ENCODE measurements at regions not wholly inside any gene's neighbourhood (a gene's known extent, or its start where the extent isn't known, plus 50 kb on each side); places are given as distances from the start of the nearest gene placed in this dataset.

- Histone ChIP-seq H3K9me3 (replicated peaks; ENCODE audit: control insufficient read depth, insufficient read depth, low read length) (no peaks in the 10 kb centered on the region; the same call in 1 of the 3 replicates), H3K9ac (ENCODE audit: control insufficient read depth, insufficient read depth, low read length) (no peak overlapping the region), H3K27ac (ENCODE audit: control insufficient read depth, insufficient read depth) (no peak overlapping the region), H3K4me2 (ENCODE audit: control insufficient read depth, insufficient read depth) (no peak overlapping the region), H3K27me3 (replicated peaks in 1 of 2; ENCODE audit: control insufficient read depth in 2 of 2, insufficient read depth in 2 of 2, low read length in 1 of 2) (no peaks in the 10 kb centered on the region), H3K4me3 (no peak overlapping the region), H4K20me1 (ENCODE audit: control insufficient read depth, insufficient read depth) (no peaks in the 10 kb centered on the region), H3K36me3 (ENCODE audit: control insufficient read depth in 2 of 2, insufficient read depth in 2 of 2, low read length in 1 of 2) (no peaks in the 10 kb centered on the region), H3K79me2 (ENCODE audit: control insufficient read depth, insufficient read depth, low read length) (no peaks in the 10 kb centered on the region), H2AFZ (ENCODE audit: control insufficient read depth, low read depth, low read length) (no peak overlapping the region), H3K4me1 (ENCODE audit: control insufficient read depth, insufficient read depth, low read length) (peaks cover 6% of the 10 kb centered on the region; the same call in 1 of the 2 replicates)
- 55% methylated on average over 4 of the region's 4 CpGs for WGBS (ENCODE audit: insufficient coverage, insufficient replicate concordance, low lambda C conversion rate, missing lambda C conversion rate)
- no TSS peak for BruUV-seq (replicated peaks)
- intact Hi-C loops (cut with micrococcal nuclease; ENCODE audit: unreplicated experiment) (no loop called here), in situ Hi-C loops (cut with MboI) (no loop called here)
- FAIRE-seq, result no peak
- POLR2A ChIA-PET, result no interaction called here
- SMC1A ChIA-PET (ENCODE audit: uncharacterized antibody, unreplicated experiment), result interaction anchor here (1.0 to 1.5 kb wide), 5 partner anchors 15 to 106 kb away, joined by 3 to 6 read pairs (median 3); no protein-coding TSS in a partner anchor
- no peak for DNase-seq (ENCODE audit: low read depth, low spot score)
- RAD21 ChIA-PET (ENCODE audit: unreplicated experiment), result interaction anchor here (1.5 to 1.7 kb wide), 2 partner anchors 9 to 101 kb away, joined by 3 to 4 read pairs; no protein-coding TSS in a partner anchor
- no peak for ATAC-seq
- TF ChIP-seq BCL3 (IDR thresholded peaks at IDR 0.05; ENCODE audit: borderline replicate concordance, insufficient read depth, low read depth, low read length, poor library complexity, severe bottlenecking), result no peak
- no peak for TF ChIP-seq TCF12 (IDR thresholded peaks at IDR 0.05; ENCODE audit: low read depth, low read length)
- no peak for TF ChIP-seq FOS (IDR thresholded peaks at IDR 0.05; ENCODE audit: borderline replicate concordance, extremely low read depth, insufficient read length)
- TF ChIP-seq, protein P1, sequence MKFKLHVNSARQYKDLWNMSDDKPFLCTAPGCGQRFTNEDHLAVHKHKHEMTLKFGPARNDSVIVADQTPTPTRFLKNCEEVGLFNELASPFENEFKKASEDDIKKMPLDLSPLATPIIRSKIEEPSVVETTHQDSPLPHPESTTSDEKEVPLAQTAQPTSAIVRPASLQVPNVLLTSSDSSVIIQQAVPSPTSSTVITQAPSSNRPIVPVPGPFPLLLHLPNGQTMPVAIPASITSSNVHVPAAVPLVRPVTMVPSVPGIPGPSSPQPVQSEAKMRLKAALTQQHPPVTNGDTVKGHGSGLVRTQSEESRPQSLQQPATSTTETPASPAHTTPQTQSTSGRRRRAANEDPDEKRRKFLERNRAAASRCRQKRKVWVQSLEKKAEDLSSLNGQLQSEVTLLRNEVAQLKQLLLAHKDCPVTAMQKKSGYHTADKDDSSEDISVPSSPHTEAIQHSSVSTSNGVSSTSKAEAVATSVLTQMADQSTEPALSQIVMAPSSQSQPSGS (IDR thresholded peaks at IDR 0.05; ENCODE audit: low read length), result no peak
- no peak for TF ChIP-seq MTA3 (IDR thresholded peaks at IDR 0.05; ENCODE audit: borderline replicate concordance, low read length)
- TF ChIP-seq FOXK2 (IDR thresholded peaks at IDR 0.05), result no peak
- TF ChIP-seq DPF2 (IDR thresholded peaks at IDR 0.05), result no peak
- no peak for TF ChIP-seq PAX5 (IDR thresholded peaks at IDR 0.05; ENCODE audit: borderline replicate concordance, low read depth, low read length)
- no peak for TF ChIP-seq POU2F2 (IDR thresholded peaks at IDR 0.05; ENCODE audit: borderline replicate concordance, low read depth, low read length)
- no peak for TF ChIP-seq SUPT20H (IDR thresholded peaks at IDR 0.05; ENCODE audit: borderline replicate concordance, control insufficient read depth, low read depth, low read length)
- TF ChIP-seq PBX3 (IDR thresholded peaks at IDR 0.05; ENCODE audit: insufficient replicate concordance, low read depth, low read length), result no peak
- TF ChIP-seq ZBTB4 (CRISPR knock-in tag; IDR thresholded peaks at IDR 0.05), result no peak
- TF ChIP-seq PAX8 (IDR thresholded peaks at IDR 0.05), result no peak
- TF ChIP-seq, protein P2, sequence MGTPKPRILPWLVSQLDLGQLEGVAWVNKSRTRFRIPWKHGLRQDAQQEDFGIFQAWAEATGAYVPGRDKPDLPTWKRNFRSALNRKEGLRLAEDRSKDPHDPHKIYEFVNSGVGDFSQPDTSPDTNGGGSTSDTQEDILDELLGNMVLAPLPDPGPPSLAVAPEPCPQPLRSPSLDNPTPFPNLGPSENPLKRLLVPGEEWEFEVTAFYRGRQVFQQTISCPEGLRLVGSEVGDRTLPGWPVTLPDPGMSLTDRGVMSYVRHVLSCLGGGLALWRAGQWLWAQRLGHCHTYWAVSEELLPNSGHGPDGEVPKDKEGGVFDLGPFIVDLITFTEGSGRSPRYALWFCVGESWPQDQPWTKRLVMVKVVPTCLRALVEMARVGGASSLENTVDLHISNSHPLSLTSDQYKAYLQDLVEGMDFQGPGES (IDR thresholded peaks at IDR 0.05), result no peak
- TF ChIP-seq CHD1 (IDR thresholded peaks at IDR 0.05; ENCODE audit: low read depth, low read length), result no peak
- no peak for TF ChIP-seq ZNF274 (IDR thresholded peaks at IDR 0.05; ENCODE audit: insufficient read depth, insufficient read length)
- CTCF ChIA-PET, result interaction anchor here (0.6 to 1.5 kb wide), 2 partner anchors 10 to 13 kb away, joined by 3 to 5 read pairs; no protein-coding TSS in a partner anchor
Observed at GRCh38 chr2:195451160-195451559, 205.9 kb upstream of the SLC39A10 start.

Data from GM12878 (cell line).